ENCODE measurements at regions not wholly inside any gene's neighbourhood (a gene's known extent, or its start where the extent isn't known, plus 50 kb on each side); places are given as distances from the start of the nearest gene placed in this dataset.

DNA sequence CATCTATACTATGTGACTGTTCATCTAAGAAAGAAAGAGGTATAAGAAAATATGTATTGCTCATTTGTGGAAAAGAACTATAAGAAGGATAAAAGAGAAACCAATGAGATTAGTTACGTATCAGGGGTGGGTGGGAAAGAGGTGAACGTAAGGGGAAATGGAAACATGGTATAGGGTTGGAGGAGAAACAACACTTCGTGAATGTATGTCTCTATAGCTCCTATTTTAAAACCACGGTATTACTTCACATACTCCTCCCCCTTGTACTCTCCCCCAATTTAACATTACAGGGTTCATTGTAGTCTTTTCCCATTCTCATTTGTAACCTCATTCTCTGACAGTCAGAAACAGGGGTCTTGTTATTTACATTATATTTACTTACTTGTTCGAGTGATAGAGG lies 120.4 kb downstream of the FOXG1 start:
- H2AK5ac ChIP-seq (ENCODE audit: insufficient read length, low read length) = no peak overlapping the region
- no peak for DNase-seq
- no CpG with 5 or more reads among the region's 5 CpGs for WGBS (ENCODE audit: extremely low coverage, insufficient read length, low lambda C conversion rate)
- H3K9me3 Mint-ChIP-seq = no peaks in the 10 kb centered on the region
- no peak overlapping the region for H3K4ac ChIP-seq (ENCODE audit: low read depth, low read length)
- H3T11ph ChIP-seq (ENCODE audit: low read length) = no peak overlapping the region
- H4K5ac ChIP-seq (ENCODE audit: insufficient read length, low read depth, low read length) = no peak overlapping the region
- no peaks in the 10 kb centered on the region for H3K27me3 ChIP-seq (ENCODE audit: insufficient read depth, low read length)
- H3K23me2 ChIP-seq (ENCODE audit: insufficient read length, low read depth, low read length, poor library complexity, severe bottlenecking) = no peaks in the 10 kb centered on the region
- TF ChIP-seq, protein P1, sequence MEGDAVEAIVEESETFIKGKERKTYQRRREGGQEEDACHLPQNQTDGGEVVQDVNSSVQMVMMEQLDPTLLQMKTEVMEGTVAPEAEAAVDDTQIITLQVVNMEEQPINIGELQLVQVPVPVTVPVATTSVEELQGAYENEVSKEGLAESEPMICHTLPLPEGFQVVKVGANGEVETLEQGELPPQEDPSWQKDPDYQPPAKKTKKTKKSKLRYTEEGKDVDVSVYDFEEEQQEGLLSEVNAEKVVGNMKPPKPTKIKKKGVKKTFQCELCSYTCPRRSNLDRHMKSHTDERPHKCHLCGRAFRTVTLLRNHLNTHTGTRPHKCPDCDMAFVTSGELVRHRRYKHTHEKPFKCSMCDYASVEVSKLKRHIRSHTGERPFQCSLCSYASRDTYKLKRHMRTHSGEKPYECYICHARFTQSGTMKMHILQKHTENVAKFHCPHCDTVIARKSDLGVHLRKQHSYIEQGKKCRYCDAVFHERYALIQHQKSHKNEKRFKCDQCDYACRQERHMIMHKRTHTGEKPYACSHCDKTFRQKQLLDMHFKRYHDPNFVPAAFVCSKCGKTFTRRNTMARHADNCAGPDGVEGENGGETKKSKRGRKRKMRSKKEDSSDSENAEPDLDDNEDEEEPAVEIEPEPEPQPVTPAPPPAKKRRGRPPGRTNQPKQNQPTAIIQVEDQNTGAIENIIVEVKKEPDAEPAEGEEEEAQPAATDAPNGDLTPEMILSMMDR (conservative IDR thresholded peaks at IDR 0.05) = no peak
- no peak overlapping the region for H2BK15ac ChIP-seq (ENCODE audit: low read depth, low read length)
- no peak overlapping the region for H4K91ac ChIP-seq (ENCODE audit: insufficient read length, low read depth, low read length)
- H3K23ac ChIP-seq (ENCODE audit: insufficient read length, low read depth, low read length) = no peak overlapping the region
- no peak overlapping the region for H2BK20ac ChIP-seq (ENCODE audit: low read depth, low read length, poor library complexity, severe bottlenecking)
- no peak overlapping the region for H2BK120ac ChIP-seq (ENCODE audit: low read depth, low read length, poor library complexity, severe bottlenecking)
- H3K18ac ChIP-seq (ENCODE audit: insufficient read length, low read depth, low read length) = no peak overlapping the region
- no peak overlapping the region for H3K27ac ChIP-seq (ENCODE audit: insufficient read length, low read depth, low read length)
- no peak overlapping the region for H4K8ac ChIP-seq (replicated peaks; ENCODE audit: insufficient read length, low read depth, low read length)
- H3K79me1 ChIP-seq (ENCODE audit: insufficient read depth, low read depth, low read length, poor library complexity, severe bottlenecking) = no peaks in the 10 kb centered on the region
- H3K9me3 ChIP-seq (ENCODE audit: control insufficient read depth, low read depth, low read length) = no peaks in the 10 kb centered on the region
- no peaks in the 10 kb centered on the region for H3K4me1 ChIP-seq (ENCODE audit: insufficient read depth, low read length)
- H2BK12ac ChIP-seq (ENCODE audit: insufficient read length, low read depth, low read length) = no peak overlapping the region
- H3K79me2 ChIP-seq (ENCODE audit: insufficient read depth, low read length) = no peaks in the 10 kb centered on the region
- no peaks in the 10 kb centered on the region; the same call in 1 of the 2 replicates for H3K27me3 Mint-ChIP-seq (ENCODE audit: low read depth)
- no peak overlapping the region for H2AFZ ChIP-seq (ENCODE audit: low read length)
- no peak overlapping the region for H3K4me3 Mint-ChIP-seq
- H3K9ac ChIP-seq (ENCODE audit: extremely low read depth, insufficient read length, low read length) = no peak overlapping the region
- no peak overlapping the region for H3K56ac ChIP-seq (ENCODE audit: insufficient read length, low read depth, low read length)
- no peaks in the 10 kb centered on the region; a peak in 1 of 7 replicates for H3K36me3 Mint-ChIP-seq (ENCODE audit: insufficient read depth in 1 of 3, low read depth in 3 of 3)
- H3K14ac ChIP-seq (ENCODE audit: insufficient read depth, low read length) = no peak overlapping the region
- no peak overlapping the region for H3K4me2 ChIP-seq (ENCODE audit: insufficient read depth, insufficient read length, low read length)
- H4K20me1 ChIP-seq (ENCODE audit: control insufficient read depth, insufficient read depth, insufficient read length) = no peaks in the 10 kb centered on the region
- no peak overlapping the region for H3K27ac Mint-ChIP-seq
- no peaks in the 10 kb centered on the region for H3K4me1 Mint-ChIP-seq
- H2BK5ac ChIP-seq (ENCODE audit: insufficient read length, low read length) = no peak overlapping the region

Measured in H9 (cell line).